GM18909 (cell line): ENCODE measurements at regions not wholly inside any gene's neighbourhood (a gene's known extent, or its start where the extent isn't known, plus 50 kb on each side); places are given as distances from the start of the nearest gene placed in this dataset.

ENCODE experiments used
- ATAC-seq: cut with Tn5 transposase; IDR thresholded peaks from one replicate; pipeline ENCODE4 v1.9.1; 2021; ENCODE audit warnings: mild to moderate bottlenecking; ENCODE audit not compliant: unreplicated experiment, poor library complexity

DNA sequence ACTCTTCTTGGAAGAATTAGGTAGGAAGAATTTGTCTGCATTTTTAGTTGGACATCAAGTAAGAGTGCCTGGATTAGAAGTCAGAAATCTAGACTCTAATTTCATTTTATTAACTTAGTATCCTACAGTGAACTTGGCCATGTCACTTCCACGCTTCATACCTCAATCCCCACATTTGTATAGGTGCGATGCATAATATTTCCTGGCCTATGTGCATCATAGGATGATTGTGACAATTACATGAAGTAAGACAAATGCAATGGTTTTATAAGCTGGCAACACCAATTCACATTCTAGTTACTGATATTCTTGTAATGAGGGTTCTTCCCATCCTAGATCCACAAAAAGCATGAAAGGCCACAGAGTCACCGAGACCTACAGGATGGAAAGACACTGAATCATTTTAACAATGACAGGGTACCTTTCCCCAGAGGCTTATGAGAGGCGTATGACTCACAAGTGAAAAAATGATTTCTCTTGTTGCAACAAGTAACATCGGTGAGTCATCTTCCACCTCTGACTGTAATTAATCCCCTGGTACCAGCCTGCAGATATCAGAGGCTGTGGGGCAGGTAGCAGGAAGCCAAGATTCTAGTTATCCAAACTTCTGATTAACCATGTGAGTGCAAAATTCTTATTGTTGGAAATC, 56.0 kb upstream of the OR5AK2 start:
- no peak for ATAC-seq

DNA sequence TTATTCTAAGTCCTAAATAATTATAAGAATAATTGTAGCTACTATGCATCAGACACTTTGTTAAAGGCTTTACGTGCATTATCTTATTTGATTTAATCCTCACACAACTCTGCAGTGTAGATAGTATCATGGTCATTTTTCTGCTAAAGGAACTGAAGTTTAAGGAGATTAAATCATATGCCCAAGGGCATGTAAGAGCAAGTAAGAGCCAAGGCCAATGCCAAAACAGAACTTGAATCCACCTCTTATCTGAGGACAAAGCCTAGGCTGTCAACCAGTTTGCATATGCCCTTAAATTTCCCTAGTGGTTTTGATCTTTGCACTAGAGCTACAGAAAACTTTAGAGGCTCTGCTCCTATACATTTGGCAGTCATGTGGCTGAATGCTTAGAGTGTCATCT, 65.6 kb upstream of the OR5AK2 start:
- ATAC-seq, result no peak

DNA sequence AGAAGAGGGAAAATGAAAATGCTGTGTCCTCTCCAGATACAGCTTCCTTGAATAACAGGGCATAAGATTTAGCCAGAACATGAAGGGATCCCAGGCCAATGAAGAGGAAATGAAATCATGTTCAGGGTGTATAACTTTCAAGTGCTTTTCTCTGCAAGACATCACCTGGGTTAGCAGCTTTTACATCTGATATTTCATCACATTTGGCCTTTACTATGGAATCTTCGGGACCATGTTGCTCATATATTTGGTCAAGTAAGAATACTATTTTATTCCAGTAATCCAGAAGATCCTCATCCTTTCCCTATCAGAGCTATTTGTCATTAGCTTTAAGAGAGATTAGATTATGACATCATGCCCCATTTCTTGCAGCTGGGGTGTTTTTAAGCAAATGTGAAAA, 66.3 kb upstream of the OR5AK2 start:
- ATAC-seq, result no peak

DNA sequence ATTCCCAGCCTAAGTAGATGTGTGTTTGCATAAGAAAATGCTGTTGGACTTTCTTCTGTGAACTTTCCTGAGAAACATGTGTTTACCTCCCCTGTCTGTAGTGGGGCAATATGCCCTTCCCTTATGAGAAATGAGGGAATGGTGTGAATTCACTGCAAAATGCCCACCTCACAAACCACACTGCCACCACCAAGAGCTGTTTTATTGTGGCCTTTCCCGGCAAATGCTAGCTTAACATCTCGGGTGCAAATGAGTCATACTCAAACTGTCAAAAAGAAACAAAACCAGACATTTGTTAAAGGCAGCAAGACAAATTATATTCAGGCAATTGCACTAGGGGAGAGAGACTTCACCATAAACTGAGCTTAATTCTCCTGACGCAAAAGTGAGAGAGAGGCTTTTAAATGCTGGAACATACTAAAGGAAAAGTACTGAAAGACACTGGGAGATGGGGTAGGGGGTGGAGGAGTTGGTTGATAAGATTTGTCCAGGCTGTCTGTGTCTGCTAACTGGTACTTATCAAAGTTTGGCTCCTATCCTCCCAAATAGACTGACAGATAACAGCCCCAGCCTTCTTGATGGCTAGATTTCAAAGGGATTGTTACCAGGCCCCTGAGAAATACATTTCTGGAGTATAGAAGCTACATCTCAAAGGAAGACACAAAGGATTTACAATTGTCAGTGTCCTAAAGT, 70.9 kb upstream of the OR5AK2 start:
- ATAC-seq, result no peak

DNA sequence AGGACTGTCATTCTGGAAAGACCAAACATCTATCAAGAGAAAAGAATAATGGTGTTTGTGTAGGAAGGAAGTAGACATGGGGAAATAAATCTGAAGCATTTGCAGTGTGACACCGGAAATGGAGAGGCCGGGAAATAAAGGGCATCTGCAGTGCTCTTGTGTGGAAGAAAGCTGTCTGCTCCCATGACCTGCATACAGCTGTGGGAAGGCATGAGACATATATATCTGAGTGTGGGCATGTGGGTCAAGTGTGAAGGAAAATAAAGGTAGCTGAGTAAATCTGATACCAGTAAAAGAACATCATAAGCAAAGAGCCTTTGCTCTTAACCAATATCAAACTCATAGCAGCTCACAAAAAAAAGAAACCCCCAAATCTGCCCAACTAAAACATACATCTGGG, 72.1 kb upstream of the OR5AK2 start:
- ATAC-seq, result no peak

DNA sequence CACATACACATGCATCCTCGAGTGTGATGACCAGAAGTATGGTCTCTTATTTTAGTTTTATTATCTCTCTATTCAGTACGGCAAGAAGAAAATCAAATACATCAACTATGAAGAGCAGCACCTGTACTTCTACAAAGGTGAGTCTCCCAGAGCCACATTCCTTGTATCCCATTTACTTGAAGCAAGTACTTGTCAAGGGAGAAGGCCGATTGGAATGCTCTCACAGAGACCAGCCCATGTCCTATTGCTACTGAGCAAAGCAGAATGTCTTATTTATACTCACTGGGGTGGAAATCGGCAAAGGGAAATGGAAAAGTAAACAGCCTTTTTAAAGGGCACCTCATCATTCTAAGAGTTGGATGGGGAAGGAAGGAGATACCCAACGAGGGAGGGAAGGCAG, 72.6 kb upstream of the OR5AK2 start:
- ATAC-seq, result no peak

DNA sequence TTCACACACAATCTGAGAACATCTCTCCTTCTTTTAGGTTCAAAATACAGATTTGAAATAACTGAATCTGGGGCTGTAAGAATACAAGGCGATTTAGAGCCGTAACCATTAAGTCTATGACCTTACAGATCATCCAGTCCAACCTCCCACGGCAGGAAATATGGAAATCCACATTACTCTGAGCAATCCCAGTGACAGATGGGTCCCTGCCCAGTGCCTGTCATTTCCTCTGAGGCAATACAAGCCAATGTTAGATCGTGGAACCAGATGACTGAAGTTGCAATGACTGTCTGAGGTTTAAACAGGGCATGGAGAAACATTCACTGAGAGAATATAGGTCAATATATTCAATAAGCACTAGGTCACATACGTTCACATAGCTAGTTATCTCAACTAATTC, 77.4 kb upstream of the OR5AK2 start:
- no peak for ATAC-seq

DNA sequence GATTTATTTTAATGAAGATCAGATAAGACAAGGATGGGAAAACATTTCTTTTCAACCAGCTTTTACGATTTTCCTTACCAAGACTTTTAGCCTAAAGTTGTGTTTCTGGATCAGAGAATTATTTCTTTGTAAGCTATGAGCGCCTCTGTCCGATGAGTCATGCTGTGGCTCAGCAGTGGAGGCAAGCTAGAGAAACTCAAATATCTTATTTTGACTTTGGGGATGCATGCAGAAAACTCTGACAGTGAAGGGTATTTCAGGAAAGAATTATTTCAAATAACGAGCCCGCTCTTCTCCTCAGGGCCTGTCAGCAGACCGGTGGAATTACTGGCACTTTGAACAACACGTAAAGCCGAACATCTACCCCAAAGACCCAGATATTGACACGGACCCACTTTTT, 77.9 kb upstream of the OR5AK2 start:
- ATAC-seq, result no peak

DNA sequence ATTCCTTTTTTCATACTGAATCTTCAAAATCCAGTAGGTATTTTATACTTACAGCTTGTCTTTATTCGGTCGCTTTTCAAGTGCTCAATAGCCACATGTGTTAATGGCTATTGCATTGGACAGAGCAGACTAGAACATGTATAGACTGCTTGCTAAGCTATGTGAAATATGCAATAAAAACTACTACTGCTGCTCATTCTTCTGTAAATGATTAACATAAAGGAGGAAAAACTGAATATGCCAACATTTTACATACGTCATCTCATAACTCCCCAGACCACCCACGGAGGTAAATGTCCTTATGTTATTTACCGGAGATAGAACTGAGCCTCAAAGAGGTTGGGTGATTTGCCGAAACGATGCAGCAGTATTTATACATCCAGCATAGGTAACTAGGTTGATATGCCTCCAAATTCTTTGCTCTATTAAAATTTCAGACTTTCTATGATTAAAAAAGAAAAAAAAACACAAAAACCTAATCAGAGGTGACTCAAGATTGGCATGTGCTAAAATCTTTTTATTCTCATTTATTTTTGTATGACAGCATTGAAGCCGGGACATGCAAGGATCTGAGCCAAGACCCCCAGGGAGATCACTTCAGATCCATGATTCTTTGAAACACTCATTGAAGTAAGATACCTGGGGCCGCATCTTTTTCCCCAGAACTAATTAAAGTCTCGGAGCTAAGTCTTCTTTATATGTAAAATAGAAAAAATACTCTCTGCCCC, 78.5 kb upstream of the OR5AK2 start:
- no peak for ATAC-seq

DNA sequence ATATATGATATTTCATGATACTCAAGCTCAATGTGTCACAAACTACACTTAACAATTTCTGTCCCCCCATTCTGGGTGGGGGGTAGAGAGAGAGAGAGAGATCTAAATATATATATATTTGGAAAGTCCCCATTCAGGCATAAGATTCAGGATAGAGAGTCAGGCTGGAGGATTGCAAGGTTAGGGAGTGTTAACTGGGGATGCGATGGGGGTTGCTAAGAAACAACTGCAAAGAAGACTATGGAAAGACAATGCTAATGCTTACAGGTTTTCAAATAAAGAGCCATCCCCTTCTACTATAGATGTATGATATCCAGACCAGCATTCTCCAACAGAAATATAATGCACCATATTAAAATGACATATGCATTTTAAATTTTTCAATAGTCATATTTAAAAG, 79.2 kb upstream of the OR5AK2 start:
- ATAC-seq, result no peak

DNA sequence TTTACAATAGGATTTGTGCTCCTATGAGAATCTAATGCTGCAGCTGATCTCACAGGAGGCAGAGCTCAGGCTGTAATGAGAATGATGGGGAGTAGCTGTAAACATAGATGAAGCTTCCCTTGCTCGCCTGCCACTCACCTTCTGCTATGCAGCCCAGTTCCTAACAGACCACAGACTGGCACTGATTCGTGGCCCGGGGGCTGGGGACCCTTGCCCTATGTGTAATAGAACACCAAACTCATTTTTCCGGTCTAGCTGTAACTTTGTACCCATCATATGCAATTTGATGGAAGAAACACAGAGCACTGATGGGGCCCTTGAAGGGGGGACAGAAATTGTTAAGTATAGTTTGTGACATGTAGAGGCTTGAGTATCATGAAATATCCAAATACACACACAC, 79.6 kb upstream of the OR5AK2 start:
- ATAC-seq, result no peak

DNA sequence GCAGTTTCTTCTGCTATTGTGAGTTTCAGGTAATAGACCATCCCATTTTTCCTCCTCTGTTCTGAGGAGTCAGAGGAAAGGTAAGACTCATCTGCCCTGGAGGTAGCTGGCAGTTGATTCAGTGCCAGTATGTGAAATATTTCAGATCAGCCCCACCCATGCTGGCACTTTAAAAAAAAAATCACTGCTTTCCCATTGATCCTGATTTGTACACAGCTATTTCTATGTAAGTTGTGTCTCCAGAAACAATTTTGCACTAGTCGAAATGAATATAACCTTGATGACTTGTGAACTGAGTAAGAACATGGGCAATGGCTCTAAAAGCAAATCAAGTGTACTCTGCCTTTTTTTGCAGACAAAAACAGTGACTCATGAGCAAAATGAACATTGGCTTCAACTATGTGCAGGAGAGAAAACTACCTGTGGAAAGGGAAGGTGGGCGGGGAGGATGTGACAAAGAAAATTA, 82.0 kb upstream of the OR5AK2 start:
- no peak for ATAC-seq

DNA sequence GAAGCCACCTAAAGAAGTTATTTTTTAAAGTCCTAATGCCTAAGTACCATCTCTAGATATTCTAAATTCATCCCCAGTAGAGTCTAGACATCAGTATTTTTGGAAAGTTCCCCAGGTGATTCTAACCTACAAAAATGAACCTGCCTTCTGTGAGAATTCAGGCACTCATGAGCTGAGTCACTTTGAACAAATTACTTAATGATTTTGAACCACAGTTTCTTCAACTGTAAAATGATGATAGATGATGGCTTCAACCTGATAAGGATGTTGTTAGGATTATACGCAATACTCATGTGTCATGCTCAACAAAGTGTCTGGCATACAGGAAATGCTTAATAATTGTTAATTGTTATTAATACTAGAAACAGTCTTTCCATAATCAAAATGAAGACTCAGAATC, 82.8 kb upstream of the OR5AK2 start:
- no peak for ATAC-seq

DNA sequence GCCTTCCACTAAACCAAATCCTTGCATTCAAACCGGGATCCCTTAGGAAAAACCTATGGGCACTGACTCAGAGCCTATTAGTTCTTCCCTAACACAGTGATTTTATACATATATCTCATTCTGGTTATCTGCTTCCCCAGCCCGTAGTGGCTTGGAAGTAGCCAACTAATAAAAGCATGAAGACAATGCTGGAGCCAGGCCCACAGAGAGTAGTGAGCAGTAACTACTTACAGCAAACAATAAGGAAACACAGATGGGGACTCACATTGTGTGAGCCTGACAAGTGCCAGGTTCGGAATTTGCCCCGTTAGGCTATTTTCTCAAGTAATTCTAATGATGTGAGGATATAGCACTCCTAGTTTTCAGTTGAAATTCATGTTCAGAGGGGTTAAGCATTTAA, 83.3 kb upstream of the OR5AK2 start:
- no peak for ATAC-seq

DNA sequence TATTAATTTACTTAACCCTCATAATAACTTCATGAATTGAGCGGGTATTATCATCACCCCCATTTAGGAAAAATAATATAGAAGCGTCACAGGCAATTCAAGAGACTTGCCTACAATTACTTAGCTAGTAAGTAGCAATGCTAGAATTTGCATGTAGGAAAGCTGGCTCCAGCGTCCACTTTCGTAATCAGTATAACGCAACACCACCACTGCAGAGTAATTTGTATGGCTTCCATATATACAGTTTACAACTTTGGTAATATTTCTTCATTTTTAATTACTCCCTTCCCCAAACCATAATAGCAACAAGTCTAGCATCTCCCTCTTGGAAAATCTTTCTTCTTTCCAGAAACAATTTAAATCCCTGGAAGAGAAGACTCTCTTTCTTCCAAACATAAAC, 89.9 kb upstream of the OR5AK2 start:
- no peak for ATAC-seq

DNA sequence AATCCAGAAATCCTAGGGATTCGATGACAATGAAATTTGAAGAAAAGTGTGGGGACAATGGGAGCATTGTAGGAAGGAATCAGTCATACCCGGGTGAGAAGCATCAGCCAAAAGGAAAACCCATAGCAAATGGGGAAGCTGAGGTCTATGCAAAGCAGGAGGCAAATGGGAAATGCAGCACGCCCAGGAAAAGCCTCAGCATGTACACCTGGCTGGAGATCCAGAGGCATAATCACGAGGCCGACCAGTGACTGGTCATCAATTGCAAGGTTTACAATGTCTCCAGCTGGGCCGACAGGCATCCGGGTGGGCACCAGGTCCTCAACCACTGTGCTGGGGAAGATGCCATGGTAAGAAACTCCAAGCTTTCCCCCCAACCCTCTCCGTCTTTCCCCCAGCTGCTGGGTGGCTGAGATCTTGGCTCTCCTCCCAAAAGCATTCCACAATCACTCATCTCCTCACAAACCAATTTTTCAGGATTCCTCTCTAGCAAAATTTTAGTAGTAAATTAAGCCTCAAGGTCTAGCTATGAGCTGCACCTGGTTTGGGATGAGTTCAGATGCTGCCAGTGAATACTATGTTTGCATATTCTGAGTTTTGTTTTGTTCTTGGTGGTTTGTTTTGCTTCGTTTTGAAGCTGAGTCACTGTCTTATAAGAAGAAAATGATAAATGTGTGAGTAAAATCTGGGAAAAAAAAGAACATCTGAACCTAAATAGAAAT, 98.0 kb upstream of the OR5AK2 start:
- ATAC-seq, result no peak

DNA sequence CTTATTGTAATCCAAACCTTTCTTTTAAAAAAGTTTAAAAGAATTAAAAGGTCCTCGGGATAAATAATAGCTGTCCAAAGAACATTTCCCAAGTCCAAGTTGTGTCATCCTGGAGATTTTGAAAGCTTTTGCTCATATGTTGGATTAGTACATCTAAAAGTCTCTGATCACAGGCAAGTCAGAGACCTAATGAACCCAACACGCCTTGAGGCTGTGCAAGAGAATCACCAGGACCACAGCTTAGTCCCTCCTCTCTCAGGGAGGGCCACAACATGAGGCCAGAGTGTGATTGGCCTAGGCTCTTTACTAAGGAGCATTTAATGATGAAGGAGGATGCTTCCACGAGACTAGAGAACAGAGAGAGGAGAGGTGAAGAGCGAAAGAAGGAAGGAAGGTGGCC, 98.7 kb upstream of the OR5AK2 start:
- ATAC-seq, result no peak

DNA sequence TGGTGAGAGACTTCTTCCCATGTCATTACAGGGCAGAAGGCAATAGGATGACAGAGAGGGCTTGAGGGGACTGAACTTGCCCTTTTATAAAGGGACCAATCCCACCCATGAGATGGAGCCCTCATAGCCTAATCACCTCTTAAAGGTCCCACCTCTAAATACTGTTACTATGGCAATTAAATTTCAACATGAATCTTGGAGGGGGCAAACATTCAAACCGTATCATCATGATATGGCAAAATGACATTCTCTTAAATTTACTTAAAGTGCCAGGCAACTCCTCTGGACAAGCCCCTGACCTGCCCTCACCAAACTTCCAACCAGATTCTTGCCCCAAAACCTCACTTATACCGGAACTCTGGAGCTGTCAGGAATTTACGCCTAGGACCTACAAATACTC, 100.8 kb upstream of the OR5AK2 start:
- ATAC-seq, result no peak

DNA sequence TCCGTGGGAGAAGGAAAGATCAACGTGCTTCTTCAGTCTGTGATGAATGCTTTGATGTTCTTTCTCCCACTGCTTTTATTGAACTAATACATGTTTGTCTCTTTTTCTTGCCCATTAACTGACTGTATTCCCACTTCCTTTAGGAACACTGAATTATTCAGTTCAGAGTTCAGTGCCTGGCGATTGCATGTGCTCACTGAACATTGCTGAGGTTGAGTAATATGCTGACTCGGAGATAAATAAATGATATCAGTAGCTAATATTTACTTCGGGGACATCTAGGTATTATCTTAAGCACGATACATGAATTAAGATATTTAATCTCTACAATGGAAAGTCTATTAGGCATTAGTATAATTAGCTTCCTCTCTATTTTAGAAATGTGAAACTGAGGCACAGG, 102.3 kb upstream of the OR5AK2 start:
- no peak for ATAC-seq

DNA sequence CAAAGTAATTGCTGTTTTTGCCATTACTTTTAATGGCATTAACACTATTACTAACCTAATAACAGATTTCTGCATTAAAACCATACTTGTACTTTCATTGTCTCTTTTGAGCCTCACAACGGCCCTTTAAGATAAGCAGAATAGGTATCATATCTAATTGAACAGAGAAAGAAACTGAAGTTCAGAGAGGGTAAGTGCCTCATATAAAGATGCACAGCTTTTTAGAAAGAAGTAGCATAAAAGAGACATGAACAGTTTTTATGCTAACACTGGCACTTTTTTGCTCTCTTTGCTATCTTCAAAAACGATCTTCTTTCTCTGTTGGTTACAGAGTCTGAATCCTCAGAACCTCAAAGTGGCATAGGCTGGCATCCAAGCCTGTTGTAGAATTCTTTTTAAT, 102.9 kb upstream of the OR5AK2 start:
- no peak for ATAC-seq

DNA sequence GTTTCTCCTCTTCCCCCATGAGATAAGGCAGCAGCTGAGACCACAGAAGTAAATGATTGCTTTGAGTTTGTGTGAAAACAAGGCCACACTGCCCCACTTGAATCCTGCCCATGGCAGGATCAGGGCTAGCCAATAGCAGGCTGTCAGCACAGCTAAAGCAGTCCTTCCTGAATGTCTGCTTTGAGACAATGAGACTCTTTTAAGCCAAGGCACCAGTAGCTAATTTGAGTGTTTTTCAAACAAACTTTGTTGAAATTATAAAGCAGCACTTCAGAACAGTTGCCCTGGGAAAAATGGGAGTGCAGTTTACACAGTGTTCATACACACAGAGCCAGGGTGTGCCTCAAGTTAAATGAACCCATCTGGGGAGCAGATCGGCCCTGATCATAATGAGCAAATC, 103.5 kb upstream of the OR5AK2 start:
- ATAC-seq, result peak; percentile 79
